ENCODE measurements at regions not wholly inside any gene's neighbourhood (a gene's known extent, or its start where the extent isn't known, plus 50 kb on each side); places are given as distances from the start of the nearest gene placed in this dataset.

GRCh38 chr10:65100146-65100545 lies 1578.9 kb downstream of the REEP3 start:
- TF ChIP-seq, protein P1, sequence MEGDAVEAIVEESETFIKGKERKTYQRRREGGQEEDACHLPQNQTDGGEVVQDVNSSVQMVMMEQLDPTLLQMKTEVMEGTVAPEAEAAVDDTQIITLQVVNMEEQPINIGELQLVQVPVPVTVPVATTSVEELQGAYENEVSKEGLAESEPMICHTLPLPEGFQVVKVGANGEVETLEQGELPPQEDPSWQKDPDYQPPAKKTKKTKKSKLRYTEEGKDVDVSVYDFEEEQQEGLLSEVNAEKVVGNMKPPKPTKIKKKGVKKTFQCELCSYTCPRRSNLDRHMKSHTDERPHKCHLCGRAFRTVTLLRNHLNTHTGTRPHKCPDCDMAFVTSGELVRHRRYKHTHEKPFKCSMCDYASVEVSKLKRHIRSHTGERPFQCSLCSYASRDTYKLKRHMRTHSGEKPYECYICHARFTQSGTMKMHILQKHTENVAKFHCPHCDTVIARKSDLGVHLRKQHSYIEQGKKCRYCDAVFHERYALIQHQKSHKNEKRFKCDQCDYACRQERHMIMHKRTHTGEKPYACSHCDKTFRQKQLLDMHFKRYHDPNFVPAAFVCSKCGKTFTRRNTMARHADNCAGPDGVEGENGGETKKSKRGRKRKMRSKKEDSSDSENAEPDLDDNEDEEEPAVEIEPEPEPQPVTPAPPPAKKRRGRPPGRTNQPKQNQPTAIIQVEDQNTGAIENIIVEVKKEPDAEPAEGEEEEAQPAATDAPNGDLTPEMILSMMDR (IDR thresholded peaks at IDR 0.05) = no peak
- TF ChIP-seq POLR2A (IDR thresholded peaks at IDR 0.05) = no peak

All from Peyer's patch (tissue), 4 donors.